ENCODE measurements at regions not wholly inside any gene's neighbourhood (a gene's known extent, or its start where the extent isn't known, plus 50 kb on each side); places are given as distances from the start of the nearest gene placed in this dataset.

GRCh38 chr13:65748227-65748626, 1481.9 kb downstream of the PCDH9 start:
- TF ChIP-seq EGR1 (IDR thresholded peaks at IDR 0.05) (no peak), CEBPB (IDR thresholded peaks at IDR 0.05) (no peak), FOXM1 (IDR thresholded peaks at IDR 0.05; ENCODE audit: borderline replicate concordance, low read depth) (no peak), EP300 (IDR thresholded peaks at IDR 0.05; ENCODE audit: borderline replicate concordance) (no peak), RAD21 (IDR thresholded peaks at IDR 0.05; ENCODE audit: low read depth) (no peak), ZBTB7A (IDR thresholded peaks at IDR 0.05; ENCODE audit: low read depth) (no peak), USF1 (IDR thresholded peaks at IDR 0.05) (no peak), MAX (IDR thresholded peaks at IDR 0.05) (no peak), TAF1 (IDR thresholded peaks at IDR 0.05; ENCODE audit: low read depth) (no peak), TCF12 (IDR thresholded peaks at IDR 0.05; ENCODE audit: low read depth) (no peak), NFIC (IDR thresholded peaks at IDR 0.05) (no peak), CREB1 (IDR thresholded peaks at IDR 0.05; ENCODE audit: low read depth) (no peak), TEAD4 (IDR thresholded peaks at IDR 0.05) (no peak), REST (IDR thresholded peaks at IDR 0.05; ENCODE audit: low read depth) (no peak), YY1 (IDR thresholded peaks at IDR 0.05; ENCODE audit: low read depth) (no peak)

- TF ChIP-seq RAD21 (IDR thresholded peaks at IDR 0.05; ENCODE audit: low read depth) (no peak), TEAD4 (IDR thresholded peaks at IDR 0.05) (no peak), FOXM1 (IDR thresholded peaks at IDR 0.05; ENCODE audit: borderline replicate concordance, low read depth) (no peak), CREB1 (IDR thresholded peaks at IDR 0.05; ENCODE audit: low read depth) (no peak), NFIC (IDR thresholded peaks at IDR 0.05) (no peak), TAF1 (IDR thresholded peaks at IDR 0.05; ENCODE audit: low read depth) (no peak), EGR1 (IDR thresholded peaks at IDR 0.05) (no peak)
Measured at GRCh38 chr13:65746406-65746921, 1483.7 kb downstream of the PCDH9 start.

- TF ChIP-seq TAF1 (IDR thresholded peaks at IDR 0.05; ENCODE audit: low read depth) (no peak), NFIC (IDR thresholded peaks at IDR 0.05) (no peak), REST (IDR thresholded peaks at IDR 0.05; ENCODE audit: low read depth) (no peak), TEAD4 (IDR thresholded peaks at IDR 0.05) (no peak), ZBTB7A (IDR thresholded peaks at IDR 0.05; ENCODE audit: low read depth) (no peak), RAD21 (IDR thresholded peaks at IDR 0.05; ENCODE audit: low read depth) (no peak), EP300 (IDR thresholded peaks at IDR 0.05; ENCODE audit: borderline replicate concordance) (no peak), FOXM1 (IDR thresholded peaks at IDR 0.05; ENCODE audit: borderline replicate concordance, low read depth) (no peak), TCF12 (IDR thresholded peaks at IDR 0.05; ENCODE audit: low read depth) (no peak), YY1 (IDR thresholded peaks at IDR 0.05; ENCODE audit: low read depth) (no peak), CEBPB (IDR thresholded peaks at IDR 0.05) (no peak), MAX (IDR thresholded peaks at IDR 0.05) (no peak), CREB1 (IDR thresholded peaks at IDR 0.05; ENCODE audit: low read depth) (no peak), EGR1 (IDR thresholded peaks at IDR 0.05) (no peak), USF1 (IDR thresholded peaks at IDR 0.05) (no peak)
Measured at GRCh38 chr13:65744836-65745235, 1485.3 kb downstream of the PCDH9 start.

- TF ChIP-seq ZBTB7A (IDR thresholded peaks at IDR 0.05; ENCODE audit: low read depth) (no peak), CREB1 (IDR thresholded peaks at IDR 0.05; ENCODE audit: low read depth) (no peak), FOXM1 (IDR thresholded peaks at IDR 0.05; ENCODE audit: borderline replicate concordance, low read depth) (no peak), CEBPB (IDR thresholded peaks at IDR 0.05) (no peak), MAX (IDR thresholded peaks at IDR 0.05) (no peak), EGR1 (IDR thresholded peaks at IDR 0.05) (no peak), EP300 (IDR thresholded peaks at IDR 0.05; ENCODE audit: borderline replicate concordance) (no peak), RAD21 (IDR thresholded peaks at IDR 0.05; ENCODE audit: low read depth) (no peak), TAF1 (IDR thresholded peaks at IDR 0.05; ENCODE audit: low read depth) (no peak), TEAD4 (IDR thresholded peaks at IDR 0.05) (no peak), YY1 (IDR thresholded peaks at IDR 0.05; ENCODE audit: low read depth) (no peak)
Measured at GRCh38 chr13:65733110-65733509, 1497.0 kb downstream of the PCDH9 start.

- TF ChIP-seq TCF12 (IDR thresholded peaks at IDR 0.05; ENCODE audit: low read depth) (no peak), USF1 (IDR thresholded peaks at IDR 0.05) (no peak), EP300 (IDR thresholded peaks at IDR 0.05; ENCODE audit: borderline replicate concordance) (no peak), CEBPB (IDR thresholded peaks at IDR 0.05) (no peak), FOXM1 (IDR thresholded peaks at IDR 0.05; ENCODE audit: borderline replicate concordance, low read depth) (no peak), CREB1 (IDR thresholded peaks at IDR 0.05; ENCODE audit: low read depth) (no peak), YY1 (IDR thresholded peaks at IDR 0.05; ENCODE audit: low read depth) (no peak), RAD21 (IDR thresholded peaks at IDR 0.05; ENCODE audit: low read depth) (no peak), ZBTB7A (IDR thresholded peaks at IDR 0.05; ENCODE audit: low read depth) (no peak), MAX (IDR thresholded peaks at IDR 0.05) (no peak), TAF1 (IDR thresholded peaks at IDR 0.05; ENCODE audit: low read depth) (no peak)
Measured at GRCh38 chr13:65727070-65727469, 1503.1 kb downstream of the PCDH9 start.
